Vagina (tissue), 2 donors: ENCODE measurements at regions not wholly inside any gene's neighbourhood (a gene's known extent, or its start where the extent isn't known, plus 50 kb on each side); places are given as distances from the start of the nearest gene placed in this dataset.

Experiments used
- POLR2A ChIP-seq, 2 donors: fragments of 450-650 bp; IDR thresholded peaks; one replicate each; pipeline ENCODE4 v1.6.1; 2017; ENCODE audit warnings: antibody characterized with exemption in 2 of 2, mild to moderate bottlenecking in 2 of 2, moderate library complexity in 2 of 2
- POLR2AphosphoS5 ChIP-seq, 2 donors: sonication (generic); formaldehyde crosslinking; IDR thresholded peaks; one replicate each; pipeline ENCODE4 v1.9.0; 2017; ENCODE audit warnings: antibody characterized with exemption in 2 of 2, mild to moderate bottlenecking in 2 of 2, low read depth in 1 of 2; ENCODE audit not compliant: insufficient read depth in 1 of 2
- TF ChIP-seq, protein P1 (sequence below), 3 experiments: fragments of 450-650 bp in 2 of 3; fragments of 200-600 bp in 1 of 3; sonication (generic) in 1 of 3; IDR thresholded peaks; one replicate each; pipeline ENCODE4 v1.5.1; 2017 to 2019; ENCODE audit warnings: antibody characterized with exemption in 3 of 3, mild to moderate bottlenecking in 2 of 3, moderate library complexity in 2 of 3

DNA sequence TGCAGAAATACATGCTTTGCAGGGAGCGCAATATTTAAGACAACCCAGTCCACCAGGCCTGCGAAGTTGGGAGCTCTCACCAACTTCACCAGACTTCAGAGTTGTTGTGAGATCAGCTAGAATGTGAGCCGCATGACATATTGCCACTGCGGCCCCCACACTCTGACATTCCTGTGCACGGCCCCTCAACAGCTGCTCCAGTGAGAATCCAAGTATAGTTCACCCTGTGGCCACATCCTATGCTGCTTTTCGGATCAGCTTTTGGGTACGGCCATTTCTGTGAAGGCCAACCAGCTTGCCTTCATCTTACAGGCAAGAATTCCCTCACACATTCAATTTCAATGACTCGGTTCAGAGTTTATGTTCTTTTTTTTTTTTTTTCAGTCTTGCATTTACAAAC is 177.8 kb downstream of the SOX11 start:
- TF ChIP-seq, protein P1, sequence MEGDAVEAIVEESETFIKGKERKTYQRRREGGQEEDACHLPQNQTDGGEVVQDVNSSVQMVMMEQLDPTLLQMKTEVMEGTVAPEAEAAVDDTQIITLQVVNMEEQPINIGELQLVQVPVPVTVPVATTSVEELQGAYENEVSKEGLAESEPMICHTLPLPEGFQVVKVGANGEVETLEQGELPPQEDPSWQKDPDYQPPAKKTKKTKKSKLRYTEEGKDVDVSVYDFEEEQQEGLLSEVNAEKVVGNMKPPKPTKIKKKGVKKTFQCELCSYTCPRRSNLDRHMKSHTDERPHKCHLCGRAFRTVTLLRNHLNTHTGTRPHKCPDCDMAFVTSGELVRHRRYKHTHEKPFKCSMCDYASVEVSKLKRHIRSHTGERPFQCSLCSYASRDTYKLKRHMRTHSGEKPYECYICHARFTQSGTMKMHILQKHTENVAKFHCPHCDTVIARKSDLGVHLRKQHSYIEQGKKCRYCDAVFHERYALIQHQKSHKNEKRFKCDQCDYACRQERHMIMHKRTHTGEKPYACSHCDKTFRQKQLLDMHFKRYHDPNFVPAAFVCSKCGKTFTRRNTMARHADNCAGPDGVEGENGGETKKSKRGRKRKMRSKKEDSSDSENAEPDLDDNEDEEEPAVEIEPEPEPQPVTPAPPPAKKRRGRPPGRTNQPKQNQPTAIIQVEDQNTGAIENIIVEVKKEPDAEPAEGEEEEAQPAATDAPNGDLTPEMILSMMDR (IDR thresholded peaks at IDR 0.05) = no peak
- TF ChIP-seq POLR2AphosphoS5 (IDR thresholded peaks at IDR 0.05; ENCODE audit: insufficient read depth in 1 of 2, low read depth in 1 of 2) = no peak
- TF ChIP-seq POLR2A (IDR thresholded peaks at IDR 0.05) = no peak
